ENCODE measurements at regions not wholly inside any gene's neighbourhood (a gene's known extent, or its start where the extent isn't known, plus 50 kb on each side); places are given as distances from the start of the nearest gene placed in this dataset.
"Not testable (repeated sequence)": the region's sequence is repeated elsewhere in the genome, so short reads cannot be mapped to it uniquely, and the experiment has no call there.

DNA sequence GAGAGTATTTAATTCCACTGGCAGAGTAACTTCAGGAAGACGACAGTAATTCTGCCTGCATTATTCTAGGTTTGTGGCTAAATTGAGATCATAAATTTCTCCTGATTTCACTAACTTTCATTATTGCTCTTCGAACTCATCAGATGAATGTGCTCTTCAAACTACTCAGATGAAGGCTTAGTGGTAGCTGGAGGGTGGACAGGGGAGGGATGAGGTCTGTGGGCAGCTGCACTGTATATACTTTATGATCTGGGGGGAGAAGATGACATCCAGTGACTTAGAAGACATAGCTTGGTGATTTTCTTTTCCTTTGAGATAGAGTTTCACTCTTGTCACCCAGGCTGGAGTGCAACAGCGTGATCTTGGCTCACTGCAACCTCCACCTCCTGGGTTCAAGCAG lies 59.0 kb upstream of the BMS1 start:
- TF ChIP-seq, protein P1, sequence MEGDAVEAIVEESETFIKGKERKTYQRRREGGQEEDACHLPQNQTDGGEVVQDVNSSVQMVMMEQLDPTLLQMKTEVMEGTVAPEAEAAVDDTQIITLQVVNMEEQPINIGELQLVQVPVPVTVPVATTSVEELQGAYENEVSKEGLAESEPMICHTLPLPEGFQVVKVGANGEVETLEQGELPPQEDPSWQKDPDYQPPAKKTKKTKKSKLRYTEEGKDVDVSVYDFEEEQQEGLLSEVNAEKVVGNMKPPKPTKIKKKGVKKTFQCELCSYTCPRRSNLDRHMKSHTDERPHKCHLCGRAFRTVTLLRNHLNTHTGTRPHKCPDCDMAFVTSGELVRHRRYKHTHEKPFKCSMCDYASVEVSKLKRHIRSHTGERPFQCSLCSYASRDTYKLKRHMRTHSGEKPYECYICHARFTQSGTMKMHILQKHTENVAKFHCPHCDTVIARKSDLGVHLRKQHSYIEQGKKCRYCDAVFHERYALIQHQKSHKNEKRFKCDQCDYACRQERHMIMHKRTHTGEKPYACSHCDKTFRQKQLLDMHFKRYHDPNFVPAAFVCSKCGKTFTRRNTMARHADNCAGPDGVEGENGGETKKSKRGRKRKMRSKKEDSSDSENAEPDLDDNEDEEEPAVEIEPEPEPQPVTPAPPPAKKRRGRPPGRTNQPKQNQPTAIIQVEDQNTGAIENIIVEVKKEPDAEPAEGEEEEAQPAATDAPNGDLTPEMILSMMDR (IDR thresholded peaks at IDR 0.05): not testable (repeated sequence)
- TF ChIP-seq POLR2A (IDR thresholded peaks at IDR 0.05): not testable (repeated sequence)
